ENCODE measurements at regions not wholly inside any gene's neighbourhood (a gene's known extent, or its start where the extent isn't known, plus 50 kb on each side); places are given as distances from the start of the nearest gene placed in this dataset.
"Not testable (repeated sequence)": the region's sequence is repeated elsewhere in the genome, so short reads cannot be mapped to it uniquely, and the experiment has no call there.

DNA sequence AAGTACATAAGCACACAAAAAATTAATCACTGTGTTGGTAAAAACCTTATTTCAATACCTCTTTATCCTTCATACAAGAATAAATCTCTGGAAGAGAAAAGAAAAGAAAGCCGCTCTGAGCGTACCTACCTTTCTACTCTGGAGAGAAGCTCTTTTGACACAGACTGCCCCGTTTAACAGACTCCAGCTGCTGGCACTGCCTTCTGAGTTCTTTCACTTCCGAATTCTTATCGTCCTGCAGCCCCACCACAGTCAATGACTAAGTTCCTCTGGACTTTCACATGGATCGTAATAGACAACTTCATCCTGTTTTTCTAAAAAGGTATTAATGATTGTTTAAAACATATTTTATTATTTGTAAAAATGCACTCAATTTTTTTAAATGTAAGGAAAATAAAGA lies 67.5 kb upstream of the GOLGA8O start:
- TF ChIP-seq, protein P1, sequence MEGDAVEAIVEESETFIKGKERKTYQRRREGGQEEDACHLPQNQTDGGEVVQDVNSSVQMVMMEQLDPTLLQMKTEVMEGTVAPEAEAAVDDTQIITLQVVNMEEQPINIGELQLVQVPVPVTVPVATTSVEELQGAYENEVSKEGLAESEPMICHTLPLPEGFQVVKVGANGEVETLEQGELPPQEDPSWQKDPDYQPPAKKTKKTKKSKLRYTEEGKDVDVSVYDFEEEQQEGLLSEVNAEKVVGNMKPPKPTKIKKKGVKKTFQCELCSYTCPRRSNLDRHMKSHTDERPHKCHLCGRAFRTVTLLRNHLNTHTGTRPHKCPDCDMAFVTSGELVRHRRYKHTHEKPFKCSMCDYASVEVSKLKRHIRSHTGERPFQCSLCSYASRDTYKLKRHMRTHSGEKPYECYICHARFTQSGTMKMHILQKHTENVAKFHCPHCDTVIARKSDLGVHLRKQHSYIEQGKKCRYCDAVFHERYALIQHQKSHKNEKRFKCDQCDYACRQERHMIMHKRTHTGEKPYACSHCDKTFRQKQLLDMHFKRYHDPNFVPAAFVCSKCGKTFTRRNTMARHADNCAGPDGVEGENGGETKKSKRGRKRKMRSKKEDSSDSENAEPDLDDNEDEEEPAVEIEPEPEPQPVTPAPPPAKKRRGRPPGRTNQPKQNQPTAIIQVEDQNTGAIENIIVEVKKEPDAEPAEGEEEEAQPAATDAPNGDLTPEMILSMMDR (conservative IDR thresholded peaks at IDR 0.05 in 1 of 2, IDR thresholded peaks at IDR 0.05 in 1 of 2; ENCODE audit: extremely low read depth in 1 of 2, insufficient read depth in 1 of 2, low read depth in 1 of 2, low read length in 2 of 2), result not testable (repeated sequence)
- TF ChIP-seq EZH2 (IDR thresholded peaks at IDR 0.05; ENCODE audit: borderline replicate concordance, low read length), result not testable (repeated sequence)

All from mammary epithelial cell (primary cell).